Fibroblast of upper back skin (primary cell): ENCODE measurements at regions not wholly inside any gene's neighbourhood (a gene's known extent, or its start where the extent isn't known, plus 50 kb on each side); places are given as distances from the start of the nearest gene placed in this dataset.
"Not testable (repeated sequence)": the region's sequence is repeated elsewhere in the genome, so short reads cannot be mapped to it uniquely, and the experiment has no call there.

Experiments
- DNase-seq: peaks from one replicate; pipeline ENCODE4 v3.0.0-alpha.2; 2013

DNA sequence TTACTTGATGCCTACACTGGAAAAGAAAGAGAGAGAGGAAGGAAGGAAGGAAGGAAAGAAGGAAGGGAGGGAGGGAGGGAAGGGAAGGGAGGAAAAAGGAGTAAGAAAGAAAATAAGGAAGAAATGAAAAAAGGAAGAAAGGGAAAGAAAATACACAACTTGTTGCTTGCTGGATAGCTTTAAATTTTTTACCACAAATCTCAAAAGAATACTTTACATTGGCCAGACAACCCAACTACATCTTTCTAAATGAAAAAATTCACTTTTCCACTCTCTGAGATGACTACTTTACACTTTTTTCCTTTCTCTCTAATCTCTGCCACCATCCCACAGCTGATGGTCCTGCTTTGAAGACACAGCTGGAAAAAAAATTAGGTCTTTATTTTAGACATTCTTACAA is 228.9 kb upstream of the FAM78B start:
- DNase-seq = no peak

- not testable (repeated sequence) for DNase-seq
Observed at GRCh38 chr1:166409253-166410082, 242.7 kb upstream of the FAM78B start.

DNA sequence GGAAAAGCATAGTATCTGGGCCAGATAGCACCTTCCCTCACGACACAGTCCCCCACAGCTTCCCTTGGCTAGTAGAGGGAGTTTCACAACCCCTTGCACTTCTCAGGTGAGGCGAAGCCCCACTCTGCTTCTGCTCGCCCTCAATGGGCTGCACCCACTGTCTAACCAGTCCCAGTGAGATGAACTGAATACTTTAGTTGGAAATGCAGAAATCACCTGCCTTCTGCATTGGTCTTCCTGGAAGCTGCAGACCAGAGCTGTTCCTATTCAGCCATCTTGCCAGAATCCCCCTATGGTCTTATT is 243.2 kb upstream of the FAM78B start:
- DNase-seq = no peak

- not testable (repeated sequence) for DNase-seq
Observed at GRCh38 chr1:166416831-166417230, 250.0 kb upstream of the FAM78B start.

DNA sequence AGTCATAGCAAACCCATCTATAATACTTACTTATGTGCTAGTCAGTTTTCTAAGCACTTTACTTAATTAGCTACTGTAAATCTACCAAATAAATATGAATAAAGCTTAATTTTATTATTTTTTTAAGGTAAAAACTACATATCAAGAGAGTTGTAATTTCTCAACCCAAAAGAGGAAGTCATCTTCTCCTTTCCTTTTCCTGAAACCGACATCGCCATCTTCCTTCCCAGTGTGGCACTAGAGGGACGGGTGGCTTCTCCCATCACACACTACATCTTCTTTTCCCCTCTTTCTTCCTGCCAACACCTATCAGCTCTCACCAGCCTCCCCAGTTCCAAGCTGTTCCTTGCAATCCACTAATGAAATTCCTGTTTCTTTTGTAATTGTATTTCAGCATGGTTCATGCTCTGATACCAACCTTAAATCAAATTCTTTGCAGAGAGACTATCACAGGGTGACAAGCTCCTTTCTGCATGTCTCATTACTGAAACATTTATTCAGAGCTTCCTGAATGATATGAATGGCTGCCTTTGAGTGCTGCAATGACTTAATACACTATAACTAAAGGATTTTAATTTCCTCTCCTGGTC is 251.6 kb upstream of the FAM78B start:
- DNase-seq = no peak

GRCh38 chr1:166422586-166422985 is 255.8 kb upstream of the FAM78B start:
- not testable (repeated sequence) for DNase-seq

DNA sequence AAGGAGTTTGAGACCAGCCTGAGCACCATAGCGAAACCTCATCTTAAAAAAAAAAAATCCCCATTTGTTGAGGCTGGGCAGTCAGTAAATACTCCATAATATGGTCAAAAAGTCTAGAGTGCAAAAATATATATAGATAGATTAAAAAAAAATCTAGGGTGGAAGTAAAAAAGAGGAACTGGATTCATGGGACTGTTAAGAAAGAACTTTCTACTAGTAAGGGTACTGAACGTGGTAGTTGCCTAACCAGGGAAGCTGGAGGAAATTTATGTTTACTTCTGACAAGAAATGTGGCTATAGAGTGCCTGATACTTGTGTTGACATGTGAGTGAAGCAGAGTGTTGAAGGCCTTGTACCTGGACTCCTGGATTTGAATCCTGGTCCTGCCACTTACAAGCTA is 265.9 kb upstream of the FAM78B start:
- no peak for DNase-seq

GRCh38 chr1:166433404-166434304 is 266.9 kb upstream of the FAM78B start:
- DNase-seq = peak; percentile 2

DNA sequence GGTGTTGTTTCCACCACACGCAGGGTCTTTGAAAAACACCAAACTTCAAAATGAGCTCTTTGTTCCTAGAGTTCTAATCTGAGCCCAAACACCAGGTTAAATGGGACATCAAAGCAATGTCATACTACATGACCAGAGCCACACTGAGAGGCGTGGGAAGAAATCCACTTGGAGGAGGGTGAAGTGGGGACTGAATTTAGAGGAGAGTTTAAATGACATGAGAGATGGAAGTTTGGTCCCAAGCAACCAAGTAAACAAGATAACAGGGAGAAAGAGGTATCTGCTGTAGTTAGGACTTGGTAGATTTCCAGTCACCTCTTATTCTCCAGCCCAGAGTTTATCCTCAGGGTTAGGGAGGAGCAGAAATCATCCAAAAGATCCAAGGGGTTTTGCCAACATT is 290.9 kb upstream of the FAM78B start:
- DNase-seq = no peak

- DNase-seq = no peak
Observed at GRCh38 chr1:166464333-166464732, 297.5 kb upstream of the FAM78B start.

DNA sequence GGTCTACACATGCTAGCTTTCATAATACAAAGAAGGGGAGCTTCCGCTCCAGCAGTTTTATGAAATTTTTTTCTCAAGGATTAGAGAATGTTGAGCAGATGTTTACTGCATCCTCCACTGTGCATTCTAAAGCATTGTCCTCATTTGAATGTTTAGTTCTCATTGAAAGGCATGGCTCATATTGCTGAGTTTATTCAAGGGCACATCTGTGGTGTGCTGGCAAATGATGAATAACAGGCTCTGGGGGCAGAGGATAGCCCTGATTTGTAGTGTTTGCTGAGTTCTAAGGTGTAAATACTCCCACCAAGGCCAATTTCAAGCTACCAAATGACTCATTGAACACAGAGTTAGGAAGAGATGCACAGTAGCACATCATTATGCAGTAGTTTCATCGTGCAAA is 303.2 kb upstream of the FAM78B start:
- DNase-seq = no peak

DNA sequence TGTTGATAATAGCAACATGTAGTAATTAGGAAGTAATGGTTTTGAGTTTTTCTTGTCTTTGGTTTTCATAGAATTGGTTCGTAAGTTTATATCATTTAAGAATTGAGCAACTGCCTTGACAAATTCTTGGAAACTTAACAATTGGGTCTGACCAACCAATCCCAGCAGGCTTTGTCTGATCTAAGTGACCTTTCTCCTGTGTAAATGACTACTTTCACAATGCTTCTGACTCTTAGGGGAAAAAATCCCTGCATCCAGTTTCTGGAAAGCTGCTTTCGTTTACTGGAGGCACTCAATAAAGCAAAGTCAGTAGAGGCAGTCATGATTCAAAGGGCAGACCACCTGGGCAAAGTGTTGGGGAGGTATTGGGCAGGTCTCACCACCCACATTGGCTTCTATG is 303.6 kb upstream of the FAM78B start:
- DNase-seq = no peak

DNA sequence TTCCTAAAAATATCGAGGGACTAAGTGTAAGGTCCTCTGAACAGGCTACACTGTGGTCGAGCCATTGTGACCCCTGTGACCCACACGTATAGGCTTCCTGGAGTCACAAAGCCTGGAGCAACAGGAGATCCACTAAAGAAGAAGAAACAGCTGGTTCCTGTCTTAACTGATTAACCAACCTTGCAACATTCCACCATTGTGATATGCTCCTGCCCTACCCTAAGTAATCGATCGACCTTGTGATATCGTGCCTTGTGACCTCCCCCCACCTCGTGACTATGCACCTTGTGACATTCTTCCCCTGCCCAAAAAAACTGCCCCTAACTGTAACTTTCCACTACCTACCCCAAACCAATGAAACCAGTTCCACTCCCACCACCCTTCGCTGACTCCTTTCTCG is 304.6 kb upstream of the FAM78B start:
- no peak for DNase-seq

GRCh38 chr1:166479052-166479631 is 312.3 kb upstream of the FAM78B start:
- peak; percentile 17 for DNase-seq

DNA sequence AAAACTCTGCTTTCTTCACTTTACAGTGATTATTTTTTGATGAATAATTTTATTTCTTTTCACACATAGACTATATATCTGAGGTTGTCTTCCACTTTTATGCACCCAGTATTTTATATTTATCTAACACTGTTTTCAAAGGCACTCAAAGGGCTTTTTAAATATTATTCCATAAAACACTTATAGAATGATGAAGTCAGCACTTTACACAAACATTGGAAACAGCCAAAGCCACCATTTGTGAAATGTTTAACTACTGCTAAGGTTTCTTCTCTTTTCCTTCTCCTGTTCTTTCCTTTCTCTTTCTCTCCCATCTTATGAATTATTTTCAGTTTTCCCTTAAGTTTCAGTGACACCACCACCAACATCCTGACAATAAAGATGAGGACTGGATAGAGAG is 317.7 kb upstream of the FAM78B start:
- no peak for DNase-seq

- DNase-seq = no peak
Observed at GRCh38 chr1:166484871-166485270, 318.1 kb upstream of the FAM78B start.

DNA sequence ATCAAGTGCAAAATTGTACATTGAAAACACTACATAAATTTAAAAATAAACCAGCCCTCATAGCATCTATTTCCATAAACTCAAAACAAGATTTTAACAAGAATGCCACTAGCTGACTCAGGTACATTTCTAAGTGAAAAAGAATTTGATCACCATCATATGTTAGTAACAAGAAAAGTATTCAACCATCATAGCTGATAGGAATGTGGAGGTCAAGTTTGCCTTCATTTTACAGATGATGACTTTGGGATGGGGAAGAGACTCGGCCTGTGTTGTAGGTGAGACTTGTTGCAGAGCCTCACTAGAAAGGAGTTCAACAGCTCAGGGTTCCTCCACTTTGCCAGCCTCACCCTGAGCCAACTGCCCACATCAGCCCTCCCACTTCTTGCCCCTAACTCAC is 318.8 kb upstream of the FAM78B start:
- DNase-seq = no peak

GRCh38 chr1:166488327-166488726 is 321.5 kb upstream of the FAM78B start:
- no peak for DNase-seq

GRCh38 chr1:166489356-166489669 is 322.5 kb upstream of the FAM78B start:
- DNase-seq = no peak

DNA sequence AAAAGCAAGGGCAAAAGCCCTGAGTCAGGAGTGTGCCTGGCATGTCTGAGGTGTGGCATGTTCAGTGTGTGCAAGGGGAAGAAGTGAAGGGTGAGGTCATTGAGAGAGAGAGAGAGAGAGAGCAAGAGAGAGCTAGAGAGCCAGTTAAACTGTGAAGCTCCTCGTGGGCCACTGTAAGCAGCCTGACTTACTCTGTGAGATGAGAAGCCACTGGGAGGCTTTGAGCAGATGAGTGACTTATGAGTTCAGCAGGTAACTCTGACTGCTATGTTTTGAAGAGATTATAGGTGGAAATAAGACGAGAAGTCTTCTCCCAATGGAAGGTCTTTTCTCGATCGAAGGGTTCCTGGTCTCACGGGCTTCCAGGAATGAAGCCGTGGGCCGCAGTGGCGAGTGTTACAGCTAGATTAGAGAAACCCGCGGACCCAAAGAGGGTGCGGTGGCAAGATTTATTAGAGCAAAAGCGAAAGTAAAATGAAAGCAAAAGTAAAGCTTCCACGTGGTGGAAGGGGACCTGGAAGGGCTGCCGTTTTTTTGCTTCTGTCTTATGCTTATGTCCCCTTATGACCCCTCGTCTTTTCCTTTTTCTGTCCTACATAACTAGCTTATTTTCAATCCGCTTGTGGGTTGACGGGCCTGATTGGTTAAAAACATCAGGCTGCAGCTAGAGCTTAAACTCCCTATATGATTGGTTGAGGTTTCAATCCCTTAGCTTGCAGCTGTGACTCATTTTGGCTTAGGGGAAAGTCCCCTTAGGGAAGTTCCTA is 323.1 kb upstream of the FAM78B start:
- no peak for DNase-seq

DNA sequence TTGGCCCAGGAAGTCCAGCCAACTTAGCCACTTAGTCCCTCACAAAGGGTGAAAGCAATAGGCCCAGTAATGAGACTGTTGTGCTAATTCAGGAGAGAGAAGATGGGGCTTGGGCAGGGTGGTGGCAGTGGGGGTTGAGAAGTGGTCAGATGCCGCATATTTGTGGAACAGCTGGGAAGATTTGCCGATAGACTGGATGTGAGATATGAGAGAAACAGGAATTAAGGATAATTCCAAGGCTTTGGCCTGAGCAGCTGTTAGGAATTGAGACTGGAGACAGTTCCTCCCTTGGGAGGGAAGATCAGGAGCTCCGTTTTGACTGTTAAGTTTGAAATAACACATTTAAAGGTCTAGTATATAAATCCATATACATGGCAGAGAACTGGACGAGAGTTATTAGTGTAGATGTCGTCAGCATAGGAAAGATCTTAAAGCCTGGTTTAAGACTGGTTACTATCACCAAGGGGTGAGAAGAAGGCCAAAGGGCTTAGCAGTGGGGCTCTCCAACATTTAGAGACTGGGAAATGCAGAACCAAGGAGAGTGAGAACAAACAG is 323.7 kb upstream of the FAM78B start:
- DNase-seq = no peak

DNA sequence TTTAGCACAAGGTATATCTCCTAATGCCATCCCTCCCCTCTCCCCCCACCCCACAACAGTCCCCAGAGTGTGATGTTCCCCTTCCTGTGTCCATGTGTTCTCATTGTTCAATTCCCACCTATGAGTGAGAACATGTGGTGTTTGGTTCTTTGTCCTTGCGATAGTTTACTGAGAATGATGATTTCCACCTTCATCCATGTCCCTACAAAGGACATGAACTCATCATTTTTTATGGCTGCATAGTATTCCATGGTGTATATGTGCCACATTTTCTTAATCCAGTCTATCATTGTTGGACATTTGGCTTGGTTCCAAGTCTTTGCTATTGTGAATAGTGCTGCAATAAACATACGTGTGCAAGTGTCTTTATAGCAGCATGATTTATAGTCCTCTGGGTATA is 327.0 kb upstream of the FAM78B start:
- DNase-seq = not testable (repeated sequence)

DNA sequence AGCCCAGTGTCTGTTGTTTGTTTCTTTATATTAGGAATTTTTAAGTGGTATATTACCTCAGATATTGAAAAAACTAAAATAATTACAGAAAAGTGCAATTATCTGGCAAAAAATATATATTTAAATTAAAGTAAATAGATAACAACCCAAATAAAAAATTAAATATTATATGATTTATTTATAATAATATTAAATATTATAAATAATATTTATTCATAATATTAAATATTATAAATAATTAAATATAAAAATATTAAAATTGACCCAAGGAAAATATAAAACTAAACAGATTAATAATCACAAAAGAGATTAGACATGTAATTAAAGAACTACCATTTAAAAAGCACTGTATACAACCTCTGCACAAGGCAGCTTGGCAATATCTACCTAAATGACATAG is 331.9 kb upstream of the POGK start:
- no peak for DNase-seq
